A673 (cell line): ENCODE measurements at regions not wholly inside any gene's neighbourhood (a gene's known extent, or its start where the extent isn't known, plus 50 kb on each side); places are given as distances from the start of the nearest gene placed in this dataset.

ENCODE experiments used
- EZH2 ChIP-seq: fragments of 200-600 bp; sonication (generic); IDR thresholded peaks from 2 replicates; pipeline ENCODE4 v1.6.1; 2017; ENCODE audit warnings: borderline replicate concordance, low read depth, mild to moderate bottlenecking, mixed read lengths, antibody characterized with exemption, low read length; ENCODE audit not compliant: poor library complexity, severe bottlenecking
- TF ChIP-seq, protein P1 (sequence below): fragments of 300-800, 200-600 bp; sonication (generic); conservative IDR thresholded peaks from 2 replicates; pipeline ENCODE4 v1.5.1; 2017; ENCODE audit warnings: low read depth, mild to moderate bottlenecking, antibody characterized with exemption, low read length, moderate library complexity, mixed read lengths

GRCh38 chr4:14277505-14277904, 650.0 kb upstream of the BOD1L1 start:
- TF ChIP-seq, protein P1, sequence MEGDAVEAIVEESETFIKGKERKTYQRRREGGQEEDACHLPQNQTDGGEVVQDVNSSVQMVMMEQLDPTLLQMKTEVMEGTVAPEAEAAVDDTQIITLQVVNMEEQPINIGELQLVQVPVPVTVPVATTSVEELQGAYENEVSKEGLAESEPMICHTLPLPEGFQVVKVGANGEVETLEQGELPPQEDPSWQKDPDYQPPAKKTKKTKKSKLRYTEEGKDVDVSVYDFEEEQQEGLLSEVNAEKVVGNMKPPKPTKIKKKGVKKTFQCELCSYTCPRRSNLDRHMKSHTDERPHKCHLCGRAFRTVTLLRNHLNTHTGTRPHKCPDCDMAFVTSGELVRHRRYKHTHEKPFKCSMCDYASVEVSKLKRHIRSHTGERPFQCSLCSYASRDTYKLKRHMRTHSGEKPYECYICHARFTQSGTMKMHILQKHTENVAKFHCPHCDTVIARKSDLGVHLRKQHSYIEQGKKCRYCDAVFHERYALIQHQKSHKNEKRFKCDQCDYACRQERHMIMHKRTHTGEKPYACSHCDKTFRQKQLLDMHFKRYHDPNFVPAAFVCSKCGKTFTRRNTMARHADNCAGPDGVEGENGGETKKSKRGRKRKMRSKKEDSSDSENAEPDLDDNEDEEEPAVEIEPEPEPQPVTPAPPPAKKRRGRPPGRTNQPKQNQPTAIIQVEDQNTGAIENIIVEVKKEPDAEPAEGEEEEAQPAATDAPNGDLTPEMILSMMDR: no peak
- TF ChIP-seq EZH2: no peak
